ENCODE measurements at regions not wholly inside any gene's neighbourhood (a gene's known extent, or its start where the extent isn't known, plus 50 kb on each side); places are given as distances from the start of the nearest gene placed in this dataset.

GRCh38 chr7:31416381-31416870 lies 75.9 kb upstream of the NEUROD6 start:
- no peak overlapping the region for H3K27ac ChIP-seq
- TF ChIP-seq, protein P1, sequence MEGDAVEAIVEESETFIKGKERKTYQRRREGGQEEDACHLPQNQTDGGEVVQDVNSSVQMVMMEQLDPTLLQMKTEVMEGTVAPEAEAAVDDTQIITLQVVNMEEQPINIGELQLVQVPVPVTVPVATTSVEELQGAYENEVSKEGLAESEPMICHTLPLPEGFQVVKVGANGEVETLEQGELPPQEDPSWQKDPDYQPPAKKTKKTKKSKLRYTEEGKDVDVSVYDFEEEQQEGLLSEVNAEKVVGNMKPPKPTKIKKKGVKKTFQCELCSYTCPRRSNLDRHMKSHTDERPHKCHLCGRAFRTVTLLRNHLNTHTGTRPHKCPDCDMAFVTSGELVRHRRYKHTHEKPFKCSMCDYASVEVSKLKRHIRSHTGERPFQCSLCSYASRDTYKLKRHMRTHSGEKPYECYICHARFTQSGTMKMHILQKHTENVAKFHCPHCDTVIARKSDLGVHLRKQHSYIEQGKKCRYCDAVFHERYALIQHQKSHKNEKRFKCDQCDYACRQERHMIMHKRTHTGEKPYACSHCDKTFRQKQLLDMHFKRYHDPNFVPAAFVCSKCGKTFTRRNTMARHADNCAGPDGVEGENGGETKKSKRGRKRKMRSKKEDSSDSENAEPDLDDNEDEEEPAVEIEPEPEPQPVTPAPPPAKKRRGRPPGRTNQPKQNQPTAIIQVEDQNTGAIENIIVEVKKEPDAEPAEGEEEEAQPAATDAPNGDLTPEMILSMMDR (IDR thresholded peaks at IDR 0.05; ENCODE audit: low read depth, low read length): no peak
- H3K36me3 ChIP-seq: no peaks in the 10 kb centered on the region
- no peak overlapping the region for H3K4me3 ChIP-seq (ENCODE audit: low read depth, low read length)
- peaks cover 2% of the 10 kb centered on the region for H3K27me3 ChIP-seq (ENCODE audit: insufficient read depth, low read depth, severe bottlenecking)
- H3K9me3 ChIP-seq (ENCODE audit: severe bottlenecking): no peaks in the 10 kb centered on the region
- no peak for DNase-seq

DNA sequence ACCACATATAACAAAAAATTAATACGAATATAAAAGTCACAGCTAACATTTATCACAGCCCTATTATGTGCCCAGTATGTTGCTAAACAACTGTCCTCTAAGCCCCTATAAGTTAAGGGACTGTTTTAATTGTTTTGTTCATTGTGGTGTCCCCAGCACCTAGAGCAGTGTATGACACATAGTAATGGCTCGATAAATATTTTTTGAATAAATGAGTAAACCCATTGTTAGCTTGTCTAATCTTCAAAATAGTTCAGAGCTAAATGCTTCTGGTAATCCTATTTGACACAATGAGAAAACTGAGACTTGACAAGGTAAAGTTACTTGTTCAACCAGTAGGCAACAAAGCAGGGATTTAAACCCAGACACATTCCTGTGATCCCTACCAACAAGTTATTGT lies 78.4 kb upstream of the NEUROD6 start:
- Histone ChIP-seq H3K4me3 (ENCODE audit: low read depth, low read length) (no peak overlapping the region), H3K27me3 (ENCODE audit: insufficient read depth, low read depth, severe bottlenecking) (no peaks in the 10 kb centered on the region), H3K36me3 (no peaks in the 10 kb centered on the region), H3K9me3 (ENCODE audit: severe bottlenecking) (no peaks in the 10 kb centered on the region), H3K27ac (no peak overlapping the region)
- no peak for DNase-seq
- TF ChIP-seq, protein P1 (IDR thresholded peaks at IDR 0.05; ENCODE audit: low read depth, low read length): no peak

- Histone ChIP-seq H3K4me3 (ENCODE audit: low read depth, low read length) (no peak overlapping the region), H3K27ac (no peak overlapping the region), H3K36me3 (no peaks in the 10 kb centered on the region), H3K9me3 (ENCODE audit: severe bottlenecking) (no peaks in the 10 kb centered on the region), H3K27me3 (ENCODE audit: insufficient read depth, low read depth, severe bottlenecking) (peaks cover under 1% of the 10 kb centered on the region)
- DNase-seq: no peak
- TF ChIP-seq, protein P1 (IDR thresholded peaks at IDR 0.05; ENCODE audit: low read depth, low read length): no peak
Measured at GRCh38 chr7:31419505-31420055, 79.1 kb upstream of the NEUROD6 start.

DNA sequence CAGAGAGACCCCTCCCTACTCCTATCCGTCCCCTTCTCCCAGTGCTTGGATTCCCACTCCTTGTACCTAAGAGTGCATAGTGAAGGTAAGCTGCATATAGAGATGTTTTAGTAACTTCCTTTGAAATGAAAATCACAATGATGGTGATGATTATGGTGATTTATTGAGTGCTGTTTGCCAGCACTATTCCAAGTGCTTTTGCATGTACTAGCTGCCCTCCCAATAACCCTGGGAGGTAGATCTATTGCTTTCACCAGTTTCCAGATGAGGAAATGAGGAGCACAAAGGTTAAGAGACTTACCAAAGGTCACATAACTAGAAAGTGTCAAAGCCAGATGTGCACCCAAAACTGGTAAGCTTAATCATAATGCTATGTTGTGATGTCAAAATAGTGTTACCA lies 80.4 kb upstream of the NEUROD6 start:
- no peaks in the 10 kb centered on the region for H3K36me3 ChIP-seq
- no peaks in the 10 kb centered on the region for H3K9me3 ChIP-seq (ENCODE audit: severe bottlenecking)
- no peak overlapping the region for H3K4me3 ChIP-seq (ENCODE audit: low read depth, low read length)
- no peak overlapping the region for H3K27ac ChIP-seq
- peaks cover 5% of the 10 kb centered on the region for H3K27me3 ChIP-seq (ENCODE audit: insufficient read depth, low read depth, severe bottlenecking)
- TF ChIP-seq, protein P1 (IDR thresholded peaks at IDR 0.05; ENCODE audit: low read depth, low read length): no peak
- no peak for DNase-seq

- H3K27ac ChIP-seq: no peak overlapping the region
- no peak overlapping the region for H3K4me3 ChIP-seq (ENCODE audit: low read depth, low read length)
- no peaks in the 10 kb centered on the region for H3K36me3 ChIP-seq
- DNase-seq: no peak
- no peaks in the 10 kb centered on the region for H3K9me3 ChIP-seq (ENCODE audit: severe bottlenecking)
- TF ChIP-seq, protein P1 (IDR thresholded peaks at IDR 0.05; ENCODE audit: low read depth, low read length): no peak
- peaks cover 5% of the 10 kb centered on the region for H3K27me3 ChIP-seq (ENCODE audit: insufficient read depth, low read depth, severe bottlenecking)
Measured at GRCh38 chr7:31421607-31422006, 81.1 kb upstream of the NEUROD6 start.

GRCh38 chr7:31423994-31424393 lies 83.5 kb upstream of the NEUROD6 start:
- TF ChIP-seq, protein P1 (IDR thresholded peaks at IDR 0.05; ENCODE audit: low read depth, low read length): no peak
- H3K27me3 ChIP-seq (ENCODE audit: insufficient read depth, low read depth, severe bottlenecking): peaks cover 17% of the 10 kb centered on the region
- no peaks in the 10 kb centered on the region for H3K9me3 ChIP-seq (ENCODE audit: severe bottlenecking)
- no peak for DNase-seq
- H3K4me3 ChIP-seq (ENCODE audit: low read depth, low read length): no peak overlapping the region
- no peak overlapping the region for H3K27ac ChIP-seq
- no peaks in the 10 kb centered on the region for H3K36me3 ChIP-seq
